Neural cell (in vitro differentiated cells): ENCODE measurements at regions not wholly inside any gene's neighbourhood (a gene's known extent, or its start where the extent isn't known, plus 50 kb on each side); places are given as distances from the start of the nearest gene placed in this dataset.
"Not testable (repeated sequence)": the region's sequence is repeated elsewhere in the genome, so short reads cannot be mapped to it uniquely, and the experiment has no call there.

Experiments
- EP300 ChIP-seq: fragments of 450-650 bp; conservative IDR thresholded peaks from 2 replicates; pipeline ENCODE4 v1.6.1; 2014; ENCODE audit warnings: antibody characterized with exemption, mild to moderate bottlenecking, moderate library complexity; ENCODE audit not compliant: poor library complexity, severe bottlenecking
- EZH2 ChIP-seq: fragments of 200-600, 300-800 bp; shearing (Covaris generic), sonication (generic); IDR thresholded peaks from 2 replicates; pipeline ENCODE4 v1.6.1; 2014; ENCODE audit warnings: antibody characterized with exemption, low read length, borderline replicate concordance, mild to moderate bottlenecking; ENCODE audit not compliant: insufficient read depth, poor library complexity, severe bottlenecking
- MXI1 ChIP-seq: fragments of 450-650 bp; conservative IDR thresholded peaks from 2 replicates; pipeline ENCODE4 v1.6.1; 2014; ENCODE audit warnings: antibody characterized with exemption, mild to moderate bottlenecking; ENCODE audit not compliant: poor library complexity, severe bottlenecking
- POLR2AphosphoS5 ChIP-seq: IDR thresholded peaks from 2 replicates; pipeline ENCODE4 v1.6.1; 2012
- RAD21 ChIP-seq: fragments of 450-650 bp; conservative IDR thresholded peaks from 2 replicates; pipeline ENCODE4 v1.6.1; 2014; ENCODE audit warnings: antibody characterized with exemption, mild to moderate bottlenecking, moderate library complexity
- SMC3 ChIP-seq: fragments of 450-650 bp; conservative IDR thresholded peaks from 2 replicates; pipeline ENCODE4 v1.6.1; 2014; ENCODE audit warnings: antibody characterized with exemption, mild to moderate bottlenecking, moderate library complexity; ENCODE audit not compliant: poor library complexity
- TAF1 ChIP-seq: IDR thresholded peaks from 2 replicates; pipeline ENCODE4 v1.6.1; 2012; ENCODE audit warnings: low read depth
- TF ChIP-seq, protein P1 (sequence below): fragments of 450-650 bp; IDR thresholded peaks from 2 replicates; pipeline ENCODE4 v1.5.1; 2014; ENCODE audit warnings: antibody characterized with exemption, mild to moderate bottlenecking, moderate library complexity; ENCODE audit not compliant: poor library complexity, severe bottlenecking
- TF ChIP-seq, protein P2 (sequence below): IDR thresholded peaks from 2 replicates; pipeline ENCODE4 v1.6.1; 2012; ENCODE audit warnings: borderline replicate concordance

- TF ChIP-seq, protein P1, sequence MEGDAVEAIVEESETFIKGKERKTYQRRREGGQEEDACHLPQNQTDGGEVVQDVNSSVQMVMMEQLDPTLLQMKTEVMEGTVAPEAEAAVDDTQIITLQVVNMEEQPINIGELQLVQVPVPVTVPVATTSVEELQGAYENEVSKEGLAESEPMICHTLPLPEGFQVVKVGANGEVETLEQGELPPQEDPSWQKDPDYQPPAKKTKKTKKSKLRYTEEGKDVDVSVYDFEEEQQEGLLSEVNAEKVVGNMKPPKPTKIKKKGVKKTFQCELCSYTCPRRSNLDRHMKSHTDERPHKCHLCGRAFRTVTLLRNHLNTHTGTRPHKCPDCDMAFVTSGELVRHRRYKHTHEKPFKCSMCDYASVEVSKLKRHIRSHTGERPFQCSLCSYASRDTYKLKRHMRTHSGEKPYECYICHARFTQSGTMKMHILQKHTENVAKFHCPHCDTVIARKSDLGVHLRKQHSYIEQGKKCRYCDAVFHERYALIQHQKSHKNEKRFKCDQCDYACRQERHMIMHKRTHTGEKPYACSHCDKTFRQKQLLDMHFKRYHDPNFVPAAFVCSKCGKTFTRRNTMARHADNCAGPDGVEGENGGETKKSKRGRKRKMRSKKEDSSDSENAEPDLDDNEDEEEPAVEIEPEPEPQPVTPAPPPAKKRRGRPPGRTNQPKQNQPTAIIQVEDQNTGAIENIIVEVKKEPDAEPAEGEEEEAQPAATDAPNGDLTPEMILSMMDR = not testable (repeated sequence)
- TF ChIP-seq POLR2AphosphoS5, EZH2, EP300, MXI1, RAD21, SMC3, TAF1: not testable (repeated sequence)
- TF ChIP-seq, protein P2, sequence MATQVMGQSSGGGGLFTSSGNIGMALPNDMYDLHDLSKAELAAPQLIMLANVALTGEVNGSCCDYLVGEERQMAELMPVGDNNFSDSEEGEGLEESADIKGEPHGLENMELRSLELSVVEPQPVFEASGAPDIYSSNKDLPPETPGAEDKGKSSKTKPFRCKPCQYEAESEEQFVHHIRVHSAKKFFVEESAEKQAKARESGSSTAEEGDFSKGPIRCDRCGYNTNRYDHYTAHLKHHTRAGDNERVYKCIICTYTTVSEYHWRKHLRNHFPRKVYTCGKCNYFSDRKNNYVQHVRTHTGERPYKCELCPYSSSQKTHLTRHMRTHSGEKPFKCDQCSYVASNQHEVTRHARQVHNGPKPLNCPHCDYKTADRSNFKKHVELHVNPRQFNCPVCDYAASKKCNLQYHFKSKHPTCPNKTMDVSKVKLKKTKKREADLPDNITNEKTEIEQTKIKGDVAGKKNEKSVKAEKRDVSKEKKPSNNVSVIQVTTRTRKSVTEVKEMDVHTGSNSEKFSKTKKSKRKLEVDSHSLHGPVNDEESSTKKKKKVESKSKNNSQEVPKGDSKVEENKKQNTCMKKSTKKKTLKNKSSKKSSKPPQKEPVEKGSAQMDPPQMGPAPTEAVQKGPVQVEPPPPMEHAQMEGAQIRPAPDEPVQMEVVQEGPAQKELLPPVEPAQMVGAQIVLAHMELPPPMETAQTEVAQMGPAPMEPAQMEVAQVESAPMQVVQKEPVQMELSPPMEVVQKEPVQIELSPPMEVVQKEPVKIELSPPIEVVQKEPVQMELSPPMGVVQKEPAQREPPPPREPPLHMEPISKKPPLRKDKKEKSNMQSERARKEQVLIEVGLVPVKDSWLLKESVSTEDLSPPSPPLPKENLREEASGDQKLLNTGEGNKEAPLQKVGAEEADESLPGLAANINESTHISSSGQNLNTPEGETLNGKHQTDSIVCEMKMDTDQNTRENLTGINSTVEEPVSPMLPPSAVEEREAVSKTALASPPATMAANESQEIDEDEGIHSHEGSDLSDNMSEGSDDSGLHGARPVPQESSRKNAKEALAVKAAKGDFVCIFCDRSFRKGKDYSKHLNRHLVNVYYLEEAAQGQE = not testable (repeated sequence)
Measured at GRCh38 chr7:66553675-66554074, 75.0 kb upstream of the KCTD7 start.
